NCI-H2196 treated with DMSO at 0.1 percent for 48 hours (cell line): ENCODE measurements at regions not wholly inside any gene's neighbourhood (a gene's known extent, or its start where the extent isn't known, plus 50 kb on each side); places are given as distances from the start of the nearest gene placed in this dataset.

Source experiments
- DNase-seq: peaks from one replicate; lab custom pipeline; 2025; ENCODE audit not compliant: unreplicated experiment; lab: John Stamatoyannopoulos, UW

GRCh38 chr15:31241888-31242522 is 84.6 kb upstream of the KLF13 start:
- no peak for DNase-seq

GRCh38 chr15:31243895-31244294 is 82.7 kb upstream of the KLF13 start:
- no peak for DNase-seq

- DNase-seq = no peak
Measured at GRCh38 chr15:31245135-31245689, 81.4 kb upstream of the KLF13 start.

GRCh38 chr15:31245756-31246155 is 80.9 kb upstream of the KLF13 start:
- no peak for DNase-seq

GRCh38 chr15:31247404-31247803 is 79.2 kb upstream of the KLF13 start:
- DNase-seq = no peak

GRCh38 chr15:31248263-31248662 is 78.4 kb upstream of the KLF13 start:
- DNase-seq = no peak

- no peak for DNase-seq
Measured at GRCh38 chr15:31248951-31249350, 77.7 kb upstream of the KLF13 start.

GRCh38 chr15:31250033-31250432 is 76.6 kb upstream of the KLF13 start:
- no peak for DNase-seq

- no peak for DNase-seq
Measured at GRCh38 chr15:31251165-31251564, 75.5 kb upstream of the KLF13 start.

GRCh38 chr15:31252171-31252785 is 74.4 kb upstream of the KLF13 start:
- no peak for DNase-seq

GRCh38 chr15:31254431-31255175 is 72.0 kb upstream of the KLF13 start:
- DNase-seq = no peak

GRCh38 chr15:31255176-31255510 is 71.5 kb upstream of the KLF13 start:
- DNase-seq = no peak

- no peak for DNase-seq
Measured at GRCh38 chr15:31255732-31256377, 70.8 kb upstream of the KLF13 start.

GRCh38 chr15:31256378-31257265 is 70.0 kb upstream of the KLF13 start:
- no peak for DNase-seq

- no peak for DNase-seq
Measured at GRCh38 chr15:31257286-31257685, 69.3 kb upstream of the KLF13 start.

GRCh38 chr15:31258260-31258659 is 68.4 kb upstream of the KLF13 start:
- DNase-seq = no peak

GRCh38 chr15:31259562-31260252 is 66.9 kb upstream of the KLF13 start:
- no peak for DNase-seq

- no peak for DNase-seq
Measured at GRCh38 chr15:31260646-31261265, 65.9 kb upstream of the KLF13 start.

GRCh38 chr15:31261266-31262142 is 65.1 kb upstream of the KLF13 start:
- DNase-seq = no peak
